ENCODE measurements at regions not wholly inside any gene's neighbourhood (a gene's known extent, or its start where the extent isn't known, plus 50 kb on each side); places are given as distances from the start of the nearest gene placed in this dataset.

- Histone ChIP-seq H3K9me3 (no peaks in the 10 kb centered on the region), H3K27me3 (no peaks in the 10 kb centered on the region), H3K36me3 (no peaks in the 10 kb centered on the region), H3K4me3 (no peak overlapping the region), H3K27ac (no peak overlapping the region), H3K4me1 (no peaks in the 10 kb centered on the region)
- DNase-seq (ENCODE audit: low spot score), result no peak
- TF ChIP-seq, protein P1, sequence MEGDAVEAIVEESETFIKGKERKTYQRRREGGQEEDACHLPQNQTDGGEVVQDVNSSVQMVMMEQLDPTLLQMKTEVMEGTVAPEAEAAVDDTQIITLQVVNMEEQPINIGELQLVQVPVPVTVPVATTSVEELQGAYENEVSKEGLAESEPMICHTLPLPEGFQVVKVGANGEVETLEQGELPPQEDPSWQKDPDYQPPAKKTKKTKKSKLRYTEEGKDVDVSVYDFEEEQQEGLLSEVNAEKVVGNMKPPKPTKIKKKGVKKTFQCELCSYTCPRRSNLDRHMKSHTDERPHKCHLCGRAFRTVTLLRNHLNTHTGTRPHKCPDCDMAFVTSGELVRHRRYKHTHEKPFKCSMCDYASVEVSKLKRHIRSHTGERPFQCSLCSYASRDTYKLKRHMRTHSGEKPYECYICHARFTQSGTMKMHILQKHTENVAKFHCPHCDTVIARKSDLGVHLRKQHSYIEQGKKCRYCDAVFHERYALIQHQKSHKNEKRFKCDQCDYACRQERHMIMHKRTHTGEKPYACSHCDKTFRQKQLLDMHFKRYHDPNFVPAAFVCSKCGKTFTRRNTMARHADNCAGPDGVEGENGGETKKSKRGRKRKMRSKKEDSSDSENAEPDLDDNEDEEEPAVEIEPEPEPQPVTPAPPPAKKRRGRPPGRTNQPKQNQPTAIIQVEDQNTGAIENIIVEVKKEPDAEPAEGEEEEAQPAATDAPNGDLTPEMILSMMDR (IDR thresholded peaks at IDR 0.05), result no peak
Measured at GRCh38 chr4:55725057-55725456, 89.0 kb upstream of the NMU start.

- Histone ChIP-seq H3K36me3 (no peaks in the 10 kb centered on the region), H3K27me3 (no peaks in the 10 kb centered on the region), H3K4me1 (no peaks in the 10 kb centered on the region), H3K4me3 (no peak overlapping the region), H3K9me3 (no peaks in the 10 kb centered on the region), H3K27ac (no peak overlapping the region)
- no peak for DNase-seq (ENCODE audit: low spot score)
- TF ChIP-seq, protein P1 (IDR thresholded peaks at IDR 0.05), result no peak
Measured at GRCh38 chr4:55727746-55728145, 91.6 kb upstream of the NMU start.

DNA sequence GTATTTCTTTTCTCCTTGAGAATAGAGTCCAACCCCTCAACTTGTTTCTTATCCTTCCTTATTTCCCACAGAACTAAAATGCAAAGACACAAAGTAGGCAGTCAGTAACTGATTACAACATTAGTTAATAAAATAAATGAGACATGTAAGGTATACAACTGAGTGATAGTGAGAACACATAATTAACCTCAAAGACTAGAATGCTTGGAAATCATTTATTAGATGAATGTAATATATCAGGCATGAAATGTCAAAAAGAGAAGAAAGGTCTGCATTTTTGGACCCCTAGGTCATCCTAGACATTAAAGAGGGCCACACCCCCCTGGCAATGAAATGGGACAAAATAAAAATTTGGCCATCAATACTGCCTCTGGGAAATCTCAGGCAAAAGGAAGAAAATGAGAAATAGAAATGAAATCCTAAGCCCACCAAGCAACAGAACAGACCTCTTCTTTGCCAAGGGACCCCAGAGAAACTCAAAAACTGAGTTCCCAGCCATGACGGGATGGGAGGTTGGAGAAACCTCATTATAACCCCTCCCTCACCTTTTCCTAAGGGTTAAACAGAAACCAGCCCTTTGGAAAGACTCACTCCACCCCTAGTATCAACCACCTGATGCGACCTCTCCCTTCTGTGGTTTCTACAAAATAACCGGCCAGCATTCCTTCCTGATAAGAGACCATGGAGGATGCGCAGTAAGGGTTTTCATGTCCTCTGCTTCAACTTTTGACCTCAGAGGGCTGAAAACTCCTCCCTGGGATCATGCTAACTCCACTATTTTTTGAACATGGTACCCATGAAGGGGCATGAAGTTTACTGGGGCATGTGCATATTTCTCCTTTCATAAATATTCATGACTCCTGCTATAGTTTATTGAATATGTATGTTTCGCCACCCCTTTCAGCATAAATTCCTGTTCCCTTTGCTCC lies 90.0 kb upstream of the EXOC1L start:
- no peaks in the 10 kb centered on the region for H3K36me3 ChIP-seq
- no peak overlapping the region for H3K4me3 ChIP-seq
- H3K27me3 ChIP-seq, result no peaks in the 10 kb centered on the region
- no peaks in the 10 kb centered on the region for H3K9me3 ChIP-seq
- no peak overlapping the region for H3K27ac ChIP-seq
- TF ChIP-seq, protein P1 (IDR thresholded peaks at IDR 0.05), result no peak
- no peak for DNase-seq (ENCODE audit: low spot score)
- H3K4me1 ChIP-seq, result no peaks in the 10 kb centered on the region

GRCh38 chr4:55730280-55730931 lies 89.2 kb upstream of the EXOC1L start:
- Histone ChIP-seq H3K36me3 (no peaks in the 10 kb centered on the region), H3K4me1 (no peaks in the 10 kb centered on the region), H3K27ac (no peak overlapping the region), H3K27me3 (no peaks in the 10 kb centered on the region), H3K9me3 (no peaks in the 10 kb centered on the region), H3K4me3 (no peak overlapping the region)
- no peak for DNase-seq (ENCODE audit: low spot score)
- TF ChIP-seq, protein P1 (IDR thresholded peaks at IDR 0.05), result no peak

- DNase-seq (ENCODE audit: low spot score), result no peak
- no peaks in the 10 kb centered on the region for H3K36me3 ChIP-seq
- H3K4me3 ChIP-seq, result no peak overlapping the region
- H3K9me3 ChIP-seq, result no peaks in the 10 kb centered on the region
- no peak overlapping the region for H3K27ac ChIP-seq
- TF ChIP-seq, protein P1 (IDR thresholded peaks at IDR 0.05), result no peak
- H3K27me3 ChIP-seq, result no peaks in the 10 kb centered on the region
- H3K4me1 ChIP-seq, result no peaks in the 10 kb centered on the region
Measured at GRCh38 chr4:55731959-55732358, 87.6 kb upstream of the EXOC1L start.

Measured in right atrium auricular region (tissue), 2 donors.